ENCODE measurements at regions not wholly inside any gene's neighbourhood (a gene's known extent, or its start where the extent isn't known, plus 50 kb on each side); places are given as distances from the start of the nearest gene placed in this dataset.

- ChIA-PET POLR2A (no interaction called here), CTCF (no interaction called here)
- Histone ChIP-seq H2AFZ (ENCODE audit: low read depth, low read length) (no peak overlapping the region), H3K9me1 (replicated peaks; ENCODE audit: control insufficient read depth, extremely low read depth, insufficient read depth, low read length) (no peaks in the 10 kb centered on the region), H3K4me1 (ENCODE audit: control insufficient read depth, extremely low read depth, insufficient read depth, low read length) (no peaks in the 10 kb centered on the region), H3K27me3 (ENCODE audit: control insufficient read depth in 2 of 2, insufficient read depth in 2 of 2, low read length in 2 of 2) (no peaks in the 10 kb centered on the region), H3K79me2 (ENCODE audit: control insufficient read depth, insufficient read depth, low read length) (no peaks in the 10 kb centered on the region), H3K9me3 (replicated peaks; ENCODE audit: control insufficient read depth, insufficient read depth, low read length) (peaks cover 7% of the 10 kb centered on the region), H4K20me1 (replicated peaks; ENCODE audit: control insufficient read depth, extremely low read depth, insufficient read depth, low read length) (no peaks in the 10 kb centered on the region), H3K4me3 (replicated peaks in 1 of 3; ENCODE audit: insufficient read depth in 1 of 3, low read depth in 1 of 3, low read length in 3 of 3) (no peak overlapping the region), H3K27ac (ENCODE audit: insufficient read depth, low read depth, low read length) (no peak overlapping the region), H3K9ac (replicated peaks; ENCODE audit: extremely low read depth, insufficient read depth, low read length) (no peak overlapping the region), H3K4me2 (ENCODE audit: insufficient read depth, low read length) (no peak overlapping the region), H3K36me3 (ENCODE audit: control insufficient read depth in 2 of 2, extremely low read depth in 1 of 2, insufficient read depth in 2 of 2, low read length in 2 of 2) (no peaks in the 10 kb centered on the region)
- TF ChIP-seq EZH2 (IDR thresholded peaks at IDR 0.05; ENCODE audit: borderline replicate concordance, low read depth, low read length, severe bottlenecking) (no peak), MYC (IDR thresholded peaks at IDR 0.05; ENCODE audit: low read depth, low read length) (no peak), POLR2AphosphoS5 (IDR thresholded peaks at IDR 0.05; ENCODE audit: insufficient read depth, low read depth, low read length) (no peak), FOS (IDR thresholded peaks at IDR 0.05; ENCODE audit: borderline replicate concordance, insufficient read depth, low read length) (no peak), GATA2 (IDR thresholded peaks at IDR 0.05; ENCODE audit: insufficient read depth, insufficient read length, low read depth, low read length) (no peak), MAX (IDR thresholded peaks at IDR 0.05; ENCODE audit: insufficient read depth, insufficient read length) (no peak), POLR2A (IDR thresholded peaks at IDR 0.05; ENCODE audit: low read depth, low read length) (no peak), JUN (IDR thresholded peaks at IDR 0.05; ENCODE audit: borderline replicate concordance, insufficient read depth, insufficient read length, low read depth) (no peak), CTCF (IDR thresholded peaks at IDR 0.05; ENCODE audit: extremely low read depth in 1 of 2, insufficient read depth in 1 of 2, low read depth in 1 of 2, low read length in 2 of 2) (no peak)
- intact Hi-C loops (cut with micrococcal nuclease) (no loop called here), dilution Hi-C loops (cut with MboI; ENCODE audit: extremely low pct_ligation_motif_present, low sequenced_read_pairs) (no loop called here)
- no TSS peak for BruUV-seq (replicated peaks)
- DNase-seq (ENCODE audit: low read depth, low spot score) (no peak), FAIRE-seq (no peak)
Observed at GRCh38 chr12:126551869-126552268, 1486.6 kb downstream of the AACS start.

Data from endothelial cell of umbilical vein (primary cell).